GM10248 (cell line): ENCODE measurements at regions not wholly inside any gene's neighbourhood (a gene's known extent, or its start where the extent isn't known, plus 50 kb on each side); places are given as distances from the start of the nearest gene placed in this dataset.

Experiments
- CTCF ChIA-PET: fragments of 300-600 bp; sonication (Branson Sonifier 250); formaldehyde crosslinking; extraction: SDS; loops from one replicate; lab custom pipeline; 2021; ENCODE audit warnings: antibody characterized with exemption; lab: Yijun Ruan, JAX
- POLR2A ChIA-PET: fragments of 350-650 bp; sonication (Branson Sonifier 250); formaldehyde crosslinking; extraction: SDS; loops from one replicate; lab custom pipeline; 2020; ENCODE audit warnings: antibody characterized with exemption; lab: Yijun Ruan, JAX
- DNase-seq: peaks from one replicate; pipeline ENCODE4 v3.0.0; 2012; ENCODE audit errors: extremely low spot score
- CTCF ChIP-seq: IDR thresholded peaks from 2 replicates; pipeline ENCODE4 v1.5.1; 2012; ENCODE audit warnings: mild to moderate bottlenecking, low read depth; ENCODE audit errors: extremely low read depth, missing control alignments, control extremely low read depth

- DNase-seq = no peak
- ChIA-PET POLR2A (no interaction called here), CTCF (interaction anchor here (1.0 kb wide), 3 partner anchors 12 to 99 kb away, joined by 3 to 4 read pairs (median 3); no protein-coding TSS in a partner anchor)
- TF ChIP-seq CTCF = no peak
Measured at GRCh38 chr4:14835708-14836425, 166.4 kb upstream of the CPEB2 start.

GRCh38 chr4:14837860-14838259 lies 164.4 kb upstream of the CPEB2 start:
- DNase-seq = no peak
- ChIA-PET CTCF (interaction anchor here (0.8 to 1.4 kb wide), 3 partner anchors 18 to 163 kb away, joined by 3 to 4 read pairs (median 3); no protein-coding TSS in a partner anchor), POLR2A (no interaction called here)
- no peak for TF ChIP-seq CTCF

GRCh38 chr4:14841801-14842768 lies 160.2 kb upstream of the CPEB2 start:
- DNase-seq = no peak
- CTCF ChIA-PET = interaction anchor here (1.0 to 2.1 kb wide), 3 partner anchors 14 to 32 kb away, joined by 3 to 8 read pairs (median 4); no protein-coding TSS in a partner anchor

GRCh38 chr4:14842964-14843630 lies 159.2 kb upstream of the CPEB2 start:
- ChIA-PET POLR2A (no interaction called here), CTCF (interaction anchor here (0.7 to 2.1 kb wide), 4 partner anchors 13 to 71 kb away, joined by 3 to 8 read pairs (median 4); no protein-coding TSS in a partner anchor)
- no peak for DNase-seq
- no peak for TF ChIP-seq CTCF

More at GRCh38 chr4:14841801-14842768, 160.2 kb upstream of the CPEB2 start:
- POLR2A ChIA-PET = no interaction called here
- TF ChIP-seq CTCF = no peak

GRCh38 chr4:14844061-14844460 lies 158.2 kb upstream of the CPEB2 start:
- ChIA-PET CTCF (interaction anchor here (2.0 kb wide), 1 partner anchor 12 kb away, joined by 8 read pairs; no protein-coding TSS in a partner anchor), POLR2A (no interaction called here)

More at GRCh38 chr4:14844061-14844460, 158.2 kb upstream of the CPEB2 start:
- no peak for DNase-seq
- TF ChIP-seq CTCF = no peak
